Neural cell (in vitro differentiated cells): ENCODE measurements at regions not wholly inside any gene's neighbourhood (a gene's known extent, or its start where the extent isn't known, plus 50 kb on each side); places are given as distances from the start of the nearest gene placed in this dataset.

Experiments
- H2AFZ ChIP-seq: fragments of 200-600, 300-800 bp; sonication (generic), shearing (Covaris generic); 2 replicates; pipeline ENCODE4 v1.6.0; 2014; ENCODE audit warnings: low read depth, mild to moderate bottlenecking, antibody characterized with exemption, low read length, moderate library complexity
- H3F3A ChIP-seq: fragments of 200-600 bp; shearing (Covaris generic); 2 replicates; pipeline ENCODE4 v1.6.1; 2016; ENCODE audit warnings: mild to moderate bottlenecking, moderate library complexity, mixed read lengths, antibody characterized with exemption, low read length; ENCODE audit not compliant: insufficient read depth, poor library complexity, severe bottlenecking
- H3K27ac ChIP-seq: fragments of 200-600, 300-800 bp; sonication (generic), shearing (Covaris generic); 2 replicates; pipeline ENCODE4 v1.5.1; 2014; ENCODE audit warnings: mild to moderate bottlenecking, low read length, moderate library complexity
- H3K27me3 ChIP-seq: fragments of 300-800, 200-600 bp; sonication (generic), shearing (Covaris generic); 2 replicates; pipeline ENCODE4 v1.6.0; 2014; ENCODE audit warnings: mild to moderate bottlenecking, low read depth, low read length, moderate library complexity; ENCODE audit not compliant: insufficient read depth
- H3K36me3 ChIP-seq: fragments of 300-800, 200-600 bp; sonication (generic), shearing (Covaris generic); 2 replicates; pipeline ENCODE4 v1.5.1; 2014; ENCODE audit warnings: mild to moderate bottlenecking, antibody characterized with exemption, low read length, moderate library complexity; ENCODE audit not compliant: insufficient read depth
- H3K4me2 ChIP-seq: fragments of 300-800, 200-600 bp; sonication (generic), shearing (Covaris generic); 2 replicates; pipeline ENCODE4 v1.6.0; 2014; ENCODE audit warnings: mild to moderate bottlenecking, low read length
- H3K4me3 ChIP-seq: fragments of 300-800, 200-600 bp; sonication (generic), shearing (Covaris generic); 2 replicates; pipeline ENCODE4 v1.5.1; 2014; ENCODE audit warnings: mild to moderate bottlenecking, low read length, moderate library complexity
- H3K79me2 ChIP-seq: fragments of 200-600 bp; shearing (Covaris generic); replicated peaks from 2 replicates; pipeline ENCODE4 v1.6.0; 2014; ENCODE audit warnings: mild to moderate bottlenecking, low read length, moderate library complexity; ENCODE audit not compliant: insufficient read depth
- H3K9ac ChIP-seq: fragments of 300-800, 200-600 bp; sonication (generic), shearing (Covaris generic); 2 replicates; pipeline ENCODE4 v1.6.1; 2016; ENCODE audit warnings: mild to moderate bottlenecking, low read length, mixed read lengths
- H3K9me2 ChIP-seq: fragments of 200-600 bp; shearing (Covaris generic); 2 replicates; pipeline ENCODE4 v1.6.1; 2016; ENCODE audit warnings: mild to moderate bottlenecking, low read length, mixed read lengths; ENCODE audit not compliant: insufficient read depth
- H3K9me3 ChIP-seq: fragments of 200-600, 300-800 bp; sonication (generic), shearing (Covaris generic); 2 replicates; pipeline ENCODE4 v1.6.1; 2016; ENCODE audit warnings: mild to moderate bottlenecking, mixed run types, low read length, moderate library complexity, mixed read lengths
- H4K20me1 ChIP-seq: fragments of 200-600 bp; shearing (Covaris generic); 2 replicates; pipeline ENCODE4 v1.6.1; 2016; ENCODE audit warnings: mild to moderate bottlenecking, mixed run types; ENCODE audit not compliant: insufficient read depth
- EP300 ChIP-seq: fragments of 450-650 bp; conservative IDR thresholded peaks from 2 replicates; pipeline ENCODE4 v1.6.1; 2014; ENCODE audit warnings: antibody characterized with exemption, mild to moderate bottlenecking, moderate library complexity; ENCODE audit not compliant: poor library complexity, severe bottlenecking
- EZH2 ChIP-seq: fragments of 200-600, 300-800 bp; shearing (Covaris generic), sonication (generic); IDR thresholded peaks from 2 replicates; pipeline ENCODE4 v1.6.1; 2014; ENCODE audit warnings: antibody characterized with exemption, low read length, borderline replicate concordance, mild to moderate bottlenecking; ENCODE audit not compliant: insufficient read depth, poor library complexity, severe bottlenecking
- MXI1 ChIP-seq: fragments of 450-650 bp; conservative IDR thresholded peaks from 2 replicates; pipeline ENCODE4 v1.6.1; 2014; ENCODE audit warnings: antibody characterized with exemption, mild to moderate bottlenecking; ENCODE audit not compliant: poor library complexity, severe bottlenecking
- POLR2AphosphoS5 ChIP-seq: IDR thresholded peaks from 2 replicates; pipeline ENCODE4 v1.6.1; 2012
- RAD21 ChIP-seq: fragments of 450-650 bp; conservative IDR thresholded peaks from 2 replicates; pipeline ENCODE4 v1.6.1; 2014; ENCODE audit warnings: antibody characterized with exemption, mild to moderate bottlenecking, moderate library complexity
- SMC3 ChIP-seq: fragments of 450-650 bp; conservative IDR thresholded peaks from 2 replicates; pipeline ENCODE4 v1.6.1; 2014; ENCODE audit warnings: antibody characterized with exemption, mild to moderate bottlenecking, moderate library complexity; ENCODE audit not compliant: poor library complexity
- TAF1 ChIP-seq: IDR thresholded peaks from 2 replicates; pipeline ENCODE4 v1.6.1; 2012; ENCODE audit warnings: low read depth
- TF ChIP-seq, protein P1 (sequence below): IDR thresholded peaks from 2 replicates; pipeline ENCODE4 v1.6.1; 2012; ENCODE audit warnings: borderline replicate concordance
- TF ChIP-seq, protein P2 (sequence below): fragments of 450-650 bp; IDR thresholded peaks from 2 replicates; pipeline ENCODE4 v1.5.1; 2014; ENCODE audit warnings: antibody characterized with exemption, mild to moderate bottlenecking, moderate library complexity; ENCODE audit not compliant: poor library complexity, severe bottlenecking

DNA sequence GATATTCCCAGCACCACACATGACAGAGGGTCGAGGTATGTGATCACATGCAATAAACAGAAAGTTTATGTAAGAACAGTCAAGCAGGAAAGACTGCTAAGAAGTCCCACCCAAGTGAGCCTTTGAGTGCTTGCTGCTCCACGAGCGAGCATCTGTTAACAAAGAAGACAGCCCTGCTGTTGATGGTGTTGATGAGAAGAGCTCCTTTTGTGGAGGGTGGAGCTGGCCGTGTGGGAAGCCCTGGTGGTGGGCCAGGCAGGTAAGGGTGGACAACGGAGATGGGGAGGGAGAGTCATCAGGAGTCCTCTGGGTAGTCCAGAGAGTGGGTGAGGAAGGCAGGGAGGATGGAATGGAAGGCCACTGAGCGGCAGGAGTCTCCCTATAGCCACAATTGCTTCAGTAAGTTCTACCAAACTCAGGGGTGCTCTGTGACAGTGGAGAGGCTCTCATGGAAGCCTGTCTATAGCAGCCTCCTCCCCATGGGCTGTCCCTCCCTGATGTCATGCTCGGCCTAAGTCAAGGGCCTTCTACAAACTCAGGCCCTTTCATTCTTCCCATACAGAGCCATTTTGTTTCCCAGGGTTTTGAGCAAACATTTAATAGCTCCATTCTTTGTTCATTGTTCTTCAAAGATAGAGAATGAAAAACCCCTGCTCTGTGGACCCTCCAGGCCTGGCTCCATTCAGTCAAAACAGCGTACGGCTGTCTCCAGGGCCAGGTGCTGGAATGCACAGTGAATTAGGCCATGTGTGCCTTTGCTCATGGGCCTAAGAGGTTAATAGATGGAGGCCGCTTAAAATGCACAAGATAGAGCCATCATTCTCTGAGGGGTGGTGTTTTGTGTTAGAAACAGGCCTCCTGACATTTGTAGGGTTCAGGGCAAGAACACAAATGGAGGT is 494.2 kb upstream of the RAB6C start:
- Histone ChIP-seq H3K36me3 (no peaks in the 10 kb centered on the region), H3K27me3 (no peaks in the 10 kb centered on the region), H3K79me2 (no peaks in the 10 kb centered on the region), H3F3A (no peaks in the 10 kb centered on the region), H3K9ac (no peak overlapping the region), H3K4me2 (no peak overlapping the region), H3K4me3 (no peak overlapping the region), H3K9me3 (no peaks in the 10 kb centered on the region), H2AFZ (no peak overlapping the region), H3K27ac (no peak overlapping the region), H3K9me2 (no peaks in the 10 kb centered on the region), H4K20me1 (no peaks in the 10 kb centered on the region)
- TF ChIP-seq RAD21 (no peak), SMC3 (no peak), EP300 (no peak), EZH2 (no peak), POLR2AphosphoS5 (no peak), TAF1 (no peak), MXI1 (no peak)
- TF ChIP-seq, protein P1, sequence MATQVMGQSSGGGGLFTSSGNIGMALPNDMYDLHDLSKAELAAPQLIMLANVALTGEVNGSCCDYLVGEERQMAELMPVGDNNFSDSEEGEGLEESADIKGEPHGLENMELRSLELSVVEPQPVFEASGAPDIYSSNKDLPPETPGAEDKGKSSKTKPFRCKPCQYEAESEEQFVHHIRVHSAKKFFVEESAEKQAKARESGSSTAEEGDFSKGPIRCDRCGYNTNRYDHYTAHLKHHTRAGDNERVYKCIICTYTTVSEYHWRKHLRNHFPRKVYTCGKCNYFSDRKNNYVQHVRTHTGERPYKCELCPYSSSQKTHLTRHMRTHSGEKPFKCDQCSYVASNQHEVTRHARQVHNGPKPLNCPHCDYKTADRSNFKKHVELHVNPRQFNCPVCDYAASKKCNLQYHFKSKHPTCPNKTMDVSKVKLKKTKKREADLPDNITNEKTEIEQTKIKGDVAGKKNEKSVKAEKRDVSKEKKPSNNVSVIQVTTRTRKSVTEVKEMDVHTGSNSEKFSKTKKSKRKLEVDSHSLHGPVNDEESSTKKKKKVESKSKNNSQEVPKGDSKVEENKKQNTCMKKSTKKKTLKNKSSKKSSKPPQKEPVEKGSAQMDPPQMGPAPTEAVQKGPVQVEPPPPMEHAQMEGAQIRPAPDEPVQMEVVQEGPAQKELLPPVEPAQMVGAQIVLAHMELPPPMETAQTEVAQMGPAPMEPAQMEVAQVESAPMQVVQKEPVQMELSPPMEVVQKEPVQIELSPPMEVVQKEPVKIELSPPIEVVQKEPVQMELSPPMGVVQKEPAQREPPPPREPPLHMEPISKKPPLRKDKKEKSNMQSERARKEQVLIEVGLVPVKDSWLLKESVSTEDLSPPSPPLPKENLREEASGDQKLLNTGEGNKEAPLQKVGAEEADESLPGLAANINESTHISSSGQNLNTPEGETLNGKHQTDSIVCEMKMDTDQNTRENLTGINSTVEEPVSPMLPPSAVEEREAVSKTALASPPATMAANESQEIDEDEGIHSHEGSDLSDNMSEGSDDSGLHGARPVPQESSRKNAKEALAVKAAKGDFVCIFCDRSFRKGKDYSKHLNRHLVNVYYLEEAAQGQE: no peak
- TF ChIP-seq, protein P2, sequence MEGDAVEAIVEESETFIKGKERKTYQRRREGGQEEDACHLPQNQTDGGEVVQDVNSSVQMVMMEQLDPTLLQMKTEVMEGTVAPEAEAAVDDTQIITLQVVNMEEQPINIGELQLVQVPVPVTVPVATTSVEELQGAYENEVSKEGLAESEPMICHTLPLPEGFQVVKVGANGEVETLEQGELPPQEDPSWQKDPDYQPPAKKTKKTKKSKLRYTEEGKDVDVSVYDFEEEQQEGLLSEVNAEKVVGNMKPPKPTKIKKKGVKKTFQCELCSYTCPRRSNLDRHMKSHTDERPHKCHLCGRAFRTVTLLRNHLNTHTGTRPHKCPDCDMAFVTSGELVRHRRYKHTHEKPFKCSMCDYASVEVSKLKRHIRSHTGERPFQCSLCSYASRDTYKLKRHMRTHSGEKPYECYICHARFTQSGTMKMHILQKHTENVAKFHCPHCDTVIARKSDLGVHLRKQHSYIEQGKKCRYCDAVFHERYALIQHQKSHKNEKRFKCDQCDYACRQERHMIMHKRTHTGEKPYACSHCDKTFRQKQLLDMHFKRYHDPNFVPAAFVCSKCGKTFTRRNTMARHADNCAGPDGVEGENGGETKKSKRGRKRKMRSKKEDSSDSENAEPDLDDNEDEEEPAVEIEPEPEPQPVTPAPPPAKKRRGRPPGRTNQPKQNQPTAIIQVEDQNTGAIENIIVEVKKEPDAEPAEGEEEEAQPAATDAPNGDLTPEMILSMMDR: no peak

DNA sequence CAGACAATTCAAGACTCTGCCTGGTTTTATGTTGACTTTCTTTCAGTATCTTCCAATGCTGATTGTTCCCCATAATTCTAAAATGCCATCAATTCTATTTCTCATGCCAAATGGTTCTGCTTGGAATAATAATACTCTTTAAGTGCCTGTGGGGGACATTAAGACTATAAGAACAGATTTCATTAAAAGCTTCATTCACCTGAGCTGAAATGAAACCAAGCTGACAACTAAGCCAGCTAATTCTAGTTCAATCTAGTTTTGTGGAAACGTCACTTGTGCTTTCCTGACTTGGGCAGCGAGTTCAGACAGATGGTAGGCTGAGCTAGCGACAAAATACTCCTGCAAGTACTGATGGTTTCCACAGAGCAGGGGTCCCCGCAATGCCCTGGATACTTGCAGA is 491.1 kb upstream of the RAB6C start:
- H2AFZ ChIP-seq: no peak overlapping the region
- TF ChIP-seq EZH2 (no peak), POLR2AphosphoS5 (peak; percentile 28), RAD21 (no peak)
- TF ChIP-seq, protein P2: no peak
- TF ChIP-seq, protein P1: no peak
- no peaks in the 10 kb centered on the region for H3K9me3 ChIP-seq

More for the DNA sequence above, 491.1 kb upstream of the RAB6C start:
- no peak overlapping the region for H3K9ac ChIP-seq
- H4K20me1 ChIP-seq: no peaks in the 10 kb centered on the region
- peak overlapping the region; percentile 33 for H3K27ac ChIP-seq
- no peaks in the 10 kb centered on the region for H3F3A ChIP-seq
- no peaks in the 10 kb centered on the region for H3K27me3 ChIP-seq
- H3K4me2 ChIP-seq: no peak overlapping the region
- H3K4me3 ChIP-seq: no peak overlapping the region
- H3K9me2 ChIP-seq: no peaks in the 10 kb centered on the region
- H3K79me2 ChIP-seq: no peaks in the 10 kb centered on the region
- no peaks in the 10 kb centered on the region for H3K36me3 ChIP-seq
